CD4-positive, alpha-beta T cell (primary cell): ENCODE measurements at regions not wholly inside any gene's neighbourhood (a gene's known extent, or its start where the extent isn't known, plus 50 kb on each side); places are given as distances from the start of the nearest gene placed in this dataset.

ENCODE experiments used
- ATAC-seq: fragments of 200-7000 bp; cut with Tn5 transposase; one replicate; pipeline ENCODE4 v1.10.0; 2022; ENCODE audit warnings: mild to moderate bottlenecking; ENCODE audit not compliant: poor library complexity
- CTCF ChIA-PET: fragments of 350-600 bp; sonication (Branson Sonifier 250); formaldehyde crosslinking; loops from one replicate; lab custom pipeline; 2021; ENCODE audit warnings: antibody characterized with exemption, inconsistent platforms; lab: Charles Lee
- POLR2A ChIA-PET: fragments of 350-600 bp; sonication (Branson Sonifier 250); formaldehyde crosslinking; loops from one replicate; lab custom pipeline; 2021; ENCODE audit warnings: antibody characterized with exemption, inconsistent platforms; lab: Charles Lee
- DNase-seq, 14 experiments: peaks; one replicate each; pipeline ENCODE4 v3.0.0-alpha.2; 2013 to 2020; ENCODE audit warnings: mixed read lengths in 2 of 14
- H3K27ac ChIP-seq, 2 donors: one replicate each; pipeline versions ENCODE4 v1.5.1 to v1.7.0; 2013; ENCODE audit warnings: low read length in 2 of 2, low read depth in 1 of 2, mild to moderate bottlenecking in 1 of 2
- H3K27me3 ChIP-seq, 2 experiments: 1 replicate in 1 of 2; 2 replicates in 1 of 2; pipeline versions ENCODE4 v1.6.1 to v1.7.0; 2013; ENCODE audit warnings: low read length in 2 of 2, control low read depth in 1 of 2, mild to moderate bottlenecking in 1 of 2, moderate library complexity in 1 of 2; ENCODE audit not compliant: insufficient read depth in 2 of 2, control insufficient read depth in 1 of 2
- H3K36me3 ChIP-seq: one replicate; pipeline ENCODE4 v1.6.1; 2013; ENCODE audit warnings: low read length, control low read depth; ENCODE audit not compliant: insufficient read depth
- H3K4me1 ChIP-seq: one replicate; pipeline ENCODE4 v1.6.1; 2013; ENCODE audit warnings: low read length, control low read depth; ENCODE audit not compliant: insufficient read depth
- H3K4me3 ChIP-seq: one replicate; pipeline ENCODE4 v1.5.1; 2013; ENCODE audit warnings: mild to moderate bottlenecking, low read length, moderate library complexity
- H3K9me3 ChIP-seq, 2 experiments: 1 replicate in 1 of 2; 2 replicates in 1 of 2; pipeline versions ENCODE4 v1.6.1 to v1.7.0; 2013; ENCODE audit warnings: low read length in 2 of 2, mild to moderate bottlenecking in 2 of 2, control low read depth in 1 of 2, moderate library complexity in 1 of 2; ENCODE audit not compliant: control insufficient read depth in 1 of 2, insufficient read depth in 1 of 2
- H3K27ac Mint-ChIP-seq: one replicate; pipeline ENCODE4 v1.8.0; 2020; ENCODE audit warnings: mixed read lengths
- H3K27me3 Mint-ChIP-seq: one replicate; pipeline ENCODE4 v1.8.0; 2021; ENCODE audit warnings: mixed read lengths
- H3K36me3 Mint-ChIP-seq: one replicate; pipeline ENCODE4 v1.8.0; 2021; ENCODE audit warnings: low read depth, mixed read lengths
- H3K4me1 Mint-ChIP-seq: one replicate; pipeline ENCODE4 v1.8.0; 2021; ENCODE audit warnings: low read depth, mixed read lengths
- H3K4me3 Mint-ChIP-seq: one replicate; pipeline ENCODE4 v1.8.0; 2020; ENCODE audit warnings: mild to moderate bottlenecking, mixed read lengths
- H3K9me3 Mint-ChIP-seq: one replicate; pipeline ENCODE4 v1.8.0; 2020; ENCODE audit warnings: mixed read lengths
- CTCF ChIP-seq: fragments of 200-600 bp; IDR thresholded peaks from one replicate; pipeline ENCODE4 v1.8.0; 2022; ENCODE audit warnings: antibody characterized with exemption, mild to moderate bottlenecking
- intact Hi-C, 2 experiments: fragments of 100-400 bp; cut with DNase I in 1 of 2; cut with micrococcal nuclease in 1 of 2; formaldehyde crosslinking; loops; one replicate each; pipeline versions ENCODE4 v1.15.1 to v1.9.0; 2023 to 2025; cut with DNase I, micrococcal nuclease

- CTCF ChIA-PET, result interaction anchor here (0.8 kb wide), 1 partner anchor 8 kb away, joined by 3 read pairs; no protein-coding TSS in a partner anchor
- H3K4me3 ChIP-seq, result no peak overlapping the region
- POLR2A ChIA-PET, result no interaction called here
Observed at GRCh38 chr20:59481067-59481466, 123.3 kb upstream of the PHACTR3 start.

GRCh38 chr20:59481477-59482018 lies 122.8 kb upstream of the PHACTR3 start:
- ChIA-PET CTCF (interaction anchor here (0.8 to 1.0 kb wide), 2 partner anchors 8 to 15 kb away, joined by 3 read pairs; no protein-coding TSS in a partner anchor), POLR2A (no interaction called here)
- Mint-ChIP-seq H3K9me3 (no peaks in the 10 kb centered on the region), H3K4me1 (no peaks in the 10 kb centered on the region), H3K27me3 (peaks cover 28% of the 10 kb centered on the region), H3K4me3 (no peak overlapping the region), H3K36me3 (no peaks in the 10 kb centered on the region), H3K27ac (no peak overlapping the region)
- Histone ChIP-seq H3K27ac (no peak overlapping the region), H3K27me3 (peaks cover 14 to 22% of the 10 kb centered on the region in 2 experiments), H3K4me1 (no peaks in the 10 kb centered on the region), H3K4me3 (no peak overlapping the region), H3K36me3 (no peaks in the 10 kb centered on the region), H3K9me3 (no peaks in the 10 kb centered on the region)
- intact Hi-C loops, result no loop called here
- TF ChIP-seq CTCF, result no peak
- ATAC-seq (no peak), DNase-seq (no peak)

More at GRCh38 chr20:59481067-59481466, 123.3 kb upstream of the PHACTR3 start:
- H3K9me3 Mint-ChIP-seq, result no peaks in the 10 kb centered on the region
- Histone ChIP-seq H3K36me3 (no peaks in the 10 kb centered on the region), H3K27me3 (peaks cover 14 to 22% of the 10 kb centered on the region in 2 experiments), H3K9me3 (no peaks in the 10 kb centered on the region), H3K4me1 (no peaks in the 10 kb centered on the region), H3K27ac (no peak overlapping the region)
- H3K36me3 Mint-ChIP-seq, result no peaks in the 10 kb centered on the region
- no peak overlapping the region for H3K27ac Mint-ChIP-seq
- no peaks in the 10 kb centered on the region for H3K4me1 Mint-ChIP-seq
- H3K4me3 Mint-ChIP-seq, result no peak overlapping the region
- no peak for ATAC-seq
- TF ChIP-seq CTCF, result no peak
- intact Hi-C loops, result no loop called here
- H3K27me3 Mint-ChIP-seq, result peaks cover 31% of the 10 kb centered on the region
- DNase-seq, result no peak

- POLR2A ChIA-PET, result no interaction called here
- Mint-ChIP-seq H3K4me1 (no peaks in the 10 kb centered on the region), H3K9me3 (no peaks in the 10 kb centered on the region), H3K36me3 (no peaks in the 10 kb centered on the region), H3K4me3 (no peak overlapping the region), H3K27ac (no peak overlapping the region), H3K27me3 (peaks cover 28% of the 10 kb centered on the region)
- H3K4me1 ChIP-seq, result no peaks in the 10 kb centered on the region
- DNase-seq, result no peak
- peaks cover 14 to 22% of the 10 kb centered on the region in 2 experiments for H3K27me3 ChIP-seq
- TF ChIP-seq CTCF, result no peak
- CTCF ChIA-PET, result interaction anchor here (1.0 kb wide), 1 partner anchor 13 kb away, joined by 3 read pairs; no protein-coding TSS in a partner anchor
- no peak overlapping the region for H3K4me3 ChIP-seq
- no peak for ATAC-seq
- H3K27ac ChIP-seq, result no peak overlapping the region
- no peaks in the 10 kb centered on the region for H3K9me3 ChIP-seq
- H3K36me3 ChIP-seq, result no peaks in the 10 kb centered on the region
- intact Hi-C loops, result no loop called here
Observed at GRCh38 chr20:59482351-59483187, 121.8 kb upstream of the PHACTR3 start.
